NT2/D1 (cell line): ENCODE measurements at regions not wholly inside any gene's neighbourhood (a gene's known extent, or its start where the extent isn't known, plus 50 kb on each side); places are given as distances from the start of the nearest gene placed in this dataset.

Source experiments
- SUZ12 ChIP-seq: IDR thresholded peaks from 2 replicates; pipeline ENCODE4 v1.6.1; 2011; ENCODE audit not compliant: insufficient read length, insufficient read depth; ENCODE audit errors: extremely low read depth
- YY1 ChIP-seq: IDR thresholded peaks from 2 replicates; pipeline ENCODE4 v1.6.1; 2011; ENCODE audit not compliant: insufficient read length, insufficient read depth
- ZNF274 ChIP-seq: IDR thresholded peaks from 2 replicates; pipeline ENCODE4 v1.6.1; 2011; ENCODE audit warnings: mild to moderate bottlenecking, low read depth, low read length

- TF ChIP-seq YY1 (no peak), ZNF274 (no peak), SUZ12 (no peak)
These were observed 268.4 kb downstream of the CXCL12 start for GRCh38 chr10:44116474-44116873.
